ENCODE measurements at regions not wholly inside any gene's neighbourhood (a gene's known extent, or its start where the extent isn't known, plus 50 kb on each side); places are given as distances from the start of the nearest gene placed in this dataset.

- TF ChIP-seq CTCF (IDR thresholded peaks at IDR 0.05 in 4 of 5, conservative IDR thresholded peaks at IDR 0.05 in 1 of 5) (no peak), POLR2A (IDR thresholded peaks at IDR 0.05) (no peak)
Measured at GRCh38 chr21:34280389-34280795, 83.4 kb upstream of the KCNE2 start.

All from gastrocnemius medialis (tissue), 4 donors.